ENCODE measurements at regions not wholly inside any gene's neighbourhood (a gene's known extent, or its start where the extent isn't known, plus 50 kb on each side); places are given as distances from the start of the nearest gene placed in this dataset.
"Not testable (repeated sequence)": the region's sequence is repeated elsewhere in the genome, so short reads cannot be mapped to it uniquely, and the experiment has no call there.

DNA sequence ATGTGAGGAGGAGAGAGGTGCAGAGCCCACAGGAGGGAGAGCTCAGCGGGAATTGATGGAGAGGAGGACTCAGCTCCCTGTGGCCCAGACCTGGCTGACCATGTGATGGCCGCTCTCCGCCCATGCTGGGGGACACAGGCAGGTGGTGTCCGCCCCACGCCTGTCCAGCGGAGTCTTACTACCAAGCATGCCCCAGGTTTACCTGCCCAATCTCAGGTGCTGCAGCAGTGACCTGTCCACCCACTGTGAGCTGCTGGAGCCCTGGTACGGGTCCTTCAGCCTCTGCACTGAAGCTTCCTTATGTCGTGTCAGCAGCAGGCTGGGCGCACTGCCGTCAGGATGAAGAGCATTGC is 170.8 kb downstream of the RTP5 start:
- H3K4me3 ChIP-seq (ENCODE audit: low read length): no peak overlapping the region
- no peak for TF ChIP-seq ZNF274 (IDR thresholded peaks at IDR 0.05; ENCODE audit: low read depth, low read length)

DNA sequence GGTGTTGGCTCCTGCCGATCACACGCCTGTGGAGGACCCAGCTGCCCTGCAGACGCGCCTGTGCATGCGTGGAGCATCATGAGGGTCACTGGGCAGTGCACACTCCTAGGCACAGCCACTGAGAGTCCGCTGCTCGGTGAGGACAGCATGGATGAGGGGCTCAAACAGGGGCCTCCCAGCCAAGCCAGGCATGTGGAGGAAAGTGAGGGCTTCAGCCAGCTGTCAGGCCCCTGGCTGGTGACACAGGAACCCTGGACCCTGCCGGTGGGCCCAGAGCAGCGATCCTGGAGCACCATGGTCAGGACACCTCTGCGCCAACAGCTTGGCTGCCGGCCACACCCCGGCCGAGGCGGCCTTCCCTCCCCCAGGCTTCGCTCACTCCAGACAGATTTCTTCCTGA is 171.2 kb downstream of the RTP5 start:
- no peak for TF ChIP-seq ZNF274 (IDR thresholded peaks at IDR 0.05; ENCODE audit: low read depth, low read length)
- H3K4me3 ChIP-seq (ENCODE audit: low read length): no peak overlapping the region

DNA sequence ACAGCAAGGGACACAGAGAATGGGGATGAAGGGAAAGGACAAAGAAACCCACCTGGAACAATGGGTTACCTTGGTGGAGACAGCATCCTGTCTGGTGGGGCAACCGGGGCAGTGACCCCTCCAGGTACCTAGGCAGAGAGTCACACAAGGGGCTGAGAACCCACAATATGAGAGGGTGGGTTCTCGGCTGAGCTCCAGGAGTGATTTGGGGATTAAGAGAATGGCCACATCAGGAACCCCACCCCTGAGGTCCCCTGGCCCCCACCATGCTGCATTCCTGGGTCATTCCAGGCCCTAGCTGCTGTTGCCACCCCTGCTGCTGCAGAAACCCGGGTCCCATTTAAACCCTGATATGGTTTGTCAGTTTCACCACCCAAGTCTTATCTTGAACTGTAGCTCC is 172.3 kb downstream of the RTP5 start:
- H3K4me3 ChIP-seq (ENCODE audit: low read length): no peak overlapping the region
- TF ChIP-seq ZNF274 (IDR thresholded peaks at IDR 0.05; ENCODE audit: low read depth, low read length): no peak

DNA sequence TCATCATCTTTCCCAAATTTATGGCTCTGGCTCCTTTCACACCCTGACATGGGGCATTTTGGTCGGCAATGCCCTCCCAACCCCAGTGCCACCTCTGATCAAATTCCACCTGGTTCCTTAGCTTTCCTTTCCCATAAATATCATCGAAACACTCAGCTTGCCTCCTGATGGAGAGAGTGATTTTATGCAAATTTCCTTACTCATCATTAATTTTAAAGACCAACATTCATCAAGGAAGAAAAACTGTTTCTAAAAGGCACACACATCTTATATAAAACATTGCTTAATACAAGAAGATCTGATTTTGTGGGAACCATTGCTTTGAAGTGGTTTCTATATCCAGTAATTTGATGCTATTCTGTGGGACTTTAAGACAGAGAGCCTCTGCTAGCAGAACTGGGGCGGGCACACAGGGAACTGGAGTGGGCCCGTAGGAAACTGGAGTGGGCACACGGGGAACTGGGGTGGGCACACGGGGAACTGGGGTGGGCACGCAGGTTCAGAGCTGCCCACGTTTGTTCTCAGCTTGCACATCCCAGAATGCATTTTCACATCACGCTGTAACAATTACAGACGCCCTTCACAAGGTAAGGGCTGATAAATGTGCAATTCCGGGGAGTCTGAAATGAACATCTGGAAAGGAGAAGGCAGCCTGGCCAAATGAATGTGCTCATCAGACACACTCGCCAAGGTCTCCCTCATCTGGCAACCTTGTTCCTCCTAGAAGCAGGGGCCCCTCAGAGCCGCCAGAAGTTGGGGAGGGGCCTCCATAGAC is 174.2 kb downstream of the RTP5 start:
- no peak overlapping the region for H3K4me3 ChIP-seq (ENCODE audit: low read length)
- no peak for TF ChIP-seq ZNF274 (IDR thresholded peaks at IDR 0.05; ENCODE audit: low read depth, low read length)

DNA sequence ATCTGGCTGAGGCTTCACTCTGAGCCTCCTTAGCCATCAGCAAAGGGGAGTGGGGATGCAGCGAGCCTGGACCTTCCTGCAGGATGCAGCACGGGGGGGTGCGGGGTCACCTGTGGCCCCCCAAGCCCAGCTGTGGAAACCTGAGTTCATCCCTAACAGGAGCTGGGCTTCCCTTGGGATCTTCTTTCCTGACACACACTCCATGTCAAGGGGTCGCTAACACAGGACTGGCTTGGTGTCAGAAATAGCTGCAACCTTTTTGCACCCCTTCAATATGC is 174.7 kb downstream of the RTP5 start:
- TF ChIP-seq ZNF274 (IDR thresholded peaks at IDR 0.05; ENCODE audit: low read depth, low read length): no peak

DNA sequence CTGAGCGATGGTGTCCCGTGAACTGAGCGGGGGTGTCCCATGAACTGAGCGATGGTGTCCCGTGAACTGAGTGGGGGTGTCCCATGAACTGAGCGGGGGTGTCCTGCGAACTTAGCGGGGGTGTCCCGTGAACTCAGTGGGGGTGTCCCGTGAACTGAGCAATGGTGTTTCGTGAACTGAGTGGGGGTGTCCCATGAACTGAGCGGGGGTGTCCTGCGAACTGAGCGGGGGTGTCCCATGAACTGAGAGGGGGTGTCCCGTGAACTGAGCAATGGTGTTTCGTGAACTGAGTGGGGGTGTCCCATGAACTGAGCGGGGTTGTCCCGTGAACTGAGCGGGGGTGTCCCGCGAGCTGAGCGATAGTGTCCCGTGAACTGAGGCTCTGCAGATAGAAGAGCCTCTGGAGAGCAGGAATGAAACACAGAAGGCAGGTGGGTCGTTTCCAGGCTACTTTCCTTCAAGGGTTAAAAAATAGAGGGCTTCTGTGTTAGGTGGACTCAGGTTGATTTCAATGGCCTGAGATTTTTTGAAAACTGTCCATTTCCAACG is 176.1 kb downstream of the RTP5 start:
- not testable (repeated sequence) for H3K4me3 ChIP-seq (ENCODE audit: low read length)

More for the DNA sequence above, 174.7 kb downstream of the RTP5 start:
- H3K4me3 ChIP-seq (ENCODE audit: low read length): no peak overlapping the region

DNA sequence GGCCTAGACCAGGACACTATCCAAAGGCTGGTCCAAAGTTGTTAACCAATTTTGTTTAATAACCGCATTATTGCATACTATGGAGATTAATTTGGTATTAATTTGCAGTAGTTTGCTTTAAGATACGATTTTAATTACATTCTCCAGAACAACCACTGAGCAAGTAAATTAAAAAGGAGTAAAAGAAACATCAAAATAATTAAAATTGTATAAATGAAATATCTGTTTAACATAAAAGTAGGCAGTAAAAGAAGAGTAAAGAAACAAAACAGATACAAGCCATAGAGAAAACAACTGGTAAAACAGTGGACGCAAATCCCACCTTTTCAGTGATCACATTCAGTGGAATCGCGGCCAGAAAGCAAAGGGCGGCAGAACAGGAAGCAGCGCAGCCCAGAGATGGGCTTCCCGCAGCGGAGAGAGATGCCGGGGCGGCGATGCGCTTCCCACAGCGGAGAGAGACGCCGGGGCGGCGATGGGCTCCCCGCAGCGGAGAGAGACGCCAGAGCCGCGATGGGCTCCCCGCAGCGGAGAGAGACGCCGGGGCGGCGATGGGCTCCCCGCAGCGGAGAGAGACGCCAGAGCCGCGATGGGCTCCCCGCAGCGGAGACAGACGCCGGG is 176.8 kb downstream of the RTP5 start:
- no peak for TF ChIP-seq ZNF274 (IDR thresholded peaks at IDR 0.05; ENCODE audit: low read depth, low read length)
- H3K4me3 ChIP-seq (ENCODE audit: low read length): no peak overlapping the region

DNA sequence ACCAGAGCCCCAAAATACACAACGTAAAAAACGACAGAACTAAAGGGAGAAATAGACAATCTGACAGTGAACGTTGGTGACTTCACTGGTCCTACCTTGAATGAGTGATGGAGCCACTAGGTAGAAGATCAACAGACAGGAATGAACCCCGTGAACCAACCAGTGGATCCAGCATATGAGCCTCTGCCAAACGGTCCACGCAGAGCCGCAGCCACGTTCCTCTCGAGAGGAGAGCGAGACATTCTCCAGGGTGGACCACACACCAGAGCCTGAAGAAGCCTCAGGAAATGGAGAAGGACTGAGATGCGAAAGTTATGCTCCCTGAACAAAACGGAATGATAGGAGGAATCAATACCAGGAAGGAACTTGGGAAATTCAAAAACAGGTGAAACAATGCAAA is 178.4 kb downstream of the RTP5 start:
- no peak for TF ChIP-seq ZNF274 (IDR thresholded peaks at IDR 0.05; ENCODE audit: low read depth, low read length)
- H3K4me3 ChIP-seq (ENCODE audit: low read length): no peak overlapping the region

DNA sequence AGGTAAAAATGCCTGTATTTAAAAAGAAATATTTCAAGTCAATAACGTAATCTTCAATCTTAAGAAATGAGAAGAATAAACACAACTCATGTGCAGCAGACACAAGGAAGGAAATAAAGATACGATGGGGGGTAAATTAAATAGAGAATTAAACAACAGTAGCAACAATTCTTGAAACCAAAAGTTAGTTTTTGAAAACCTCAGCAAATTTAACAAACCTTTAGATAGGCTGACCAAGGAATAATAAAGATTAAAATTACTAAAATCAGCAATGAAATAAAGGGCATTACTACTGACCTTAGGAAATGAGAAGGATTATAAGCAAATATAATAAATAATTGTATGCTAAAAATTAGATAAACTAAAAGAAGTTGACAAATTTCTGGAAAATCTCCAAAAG is 178.9 kb downstream of the RTP5 start:
- no peak overlapping the region for H3K4me3 ChIP-seq (ENCODE audit: low read length)
- no peak for TF ChIP-seq ZNF274 (IDR thresholded peaks at IDR 0.05; ENCODE audit: low read depth, low read length)

DNA sequence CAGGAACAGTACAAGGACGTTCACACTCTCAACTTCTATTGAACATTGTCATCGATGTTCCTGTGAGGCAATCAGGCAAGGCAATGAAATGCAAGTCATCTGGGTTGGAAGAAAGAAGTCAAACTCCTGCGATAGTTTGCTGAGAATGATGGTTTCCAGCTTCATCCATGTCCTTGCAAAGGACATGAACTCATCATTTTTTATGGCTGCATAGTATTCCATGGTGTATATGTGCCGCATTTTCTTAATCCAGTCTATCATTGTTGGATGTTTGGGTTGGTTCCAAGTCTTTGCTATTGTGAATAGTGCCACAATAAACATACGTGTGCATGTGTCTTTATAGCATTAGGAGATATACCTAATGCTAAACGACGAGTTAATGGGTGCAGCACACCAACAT is 180.0 kb downstream of the RTP5 start:
- not testable (repeated sequence) for H3K4me3 ChIP-seq (ENCODE audit: low read length)

DNA sequence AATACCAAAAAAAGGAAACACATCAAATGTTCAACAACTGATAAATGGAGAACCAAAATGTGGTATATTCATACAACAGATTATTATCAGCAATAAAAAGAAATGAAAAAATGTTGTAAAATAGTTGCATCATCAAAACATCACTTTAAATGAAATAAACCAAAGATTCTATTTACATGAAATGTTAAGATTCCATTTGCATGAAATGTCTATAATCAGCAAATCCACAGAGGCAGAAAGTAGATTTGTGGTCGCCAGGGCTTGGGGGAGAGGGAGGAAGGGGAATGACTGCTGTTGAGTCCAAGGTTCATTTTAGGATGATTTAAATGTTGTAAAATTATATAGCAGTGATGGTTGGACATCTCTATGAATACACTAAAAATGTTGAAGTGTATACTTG is 181.9 kb downstream of the RTP5 start:
- TF ChIP-seq ZNF274 (IDR thresholded peaks at IDR 0.05; ENCODE audit: low read depth, low read length): no peak
- H3K4me3 ChIP-seq (ENCODE audit: low read length): no peak overlapping the region

DNA sequence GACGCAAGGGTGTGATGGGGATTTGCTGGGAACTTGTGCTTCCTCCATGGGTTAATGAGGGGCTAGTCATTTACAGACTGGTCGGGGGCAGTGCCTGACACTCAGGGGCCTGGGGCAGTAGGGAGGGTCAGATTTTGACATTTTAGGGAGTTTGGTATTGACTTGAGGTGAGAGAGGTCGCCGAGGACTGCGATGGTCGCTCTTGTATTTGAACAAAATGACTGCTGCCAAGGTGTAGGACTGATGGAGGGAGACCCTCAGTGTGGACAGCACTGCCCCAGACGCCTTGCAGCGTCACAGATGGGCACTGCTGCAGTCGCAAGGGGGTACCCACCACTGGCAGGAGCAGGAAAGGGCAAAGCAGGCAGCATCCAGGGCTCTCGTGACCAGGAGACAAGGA is 182.9 kb downstream of the RTP5 start:
- no peak for TF ChIP-seq ZNF274 (IDR thresholded peaks at IDR 0.05; ENCODE audit: low read depth, low read length)

DNA sequence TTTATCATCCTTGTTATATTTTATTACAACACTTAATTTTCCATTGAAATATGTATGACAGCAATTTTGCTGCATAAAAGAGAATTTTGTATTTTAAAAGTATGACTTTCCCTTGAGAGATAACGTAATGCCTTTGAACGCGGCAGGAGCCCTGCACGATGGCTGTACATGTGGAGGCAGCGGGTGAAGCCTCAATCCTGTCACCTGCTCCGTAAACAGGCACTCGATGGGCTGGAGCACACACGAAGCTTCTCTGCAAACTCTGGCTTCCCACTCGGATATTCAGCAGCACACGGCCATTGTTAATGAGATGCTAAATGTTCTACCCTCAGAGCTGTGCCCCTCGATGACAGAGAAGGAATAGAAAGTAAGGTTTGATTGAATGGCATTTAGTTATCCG is 184.4 kb downstream of the RTP5 start:
- no peak for TF ChIP-seq ZNF274 (IDR thresholded peaks at IDR 0.05; ENCODE audit: low read depth, low read length)
- H3K4me3 ChIP-seq (ENCODE audit: low read length): no peak overlapping the region

More for the DNA sequence above, 182.9 kb downstream of the RTP5 start:
- H3K4me3 ChIP-seq (ENCODE audit: low read length): no peak overlapping the region

DNA sequence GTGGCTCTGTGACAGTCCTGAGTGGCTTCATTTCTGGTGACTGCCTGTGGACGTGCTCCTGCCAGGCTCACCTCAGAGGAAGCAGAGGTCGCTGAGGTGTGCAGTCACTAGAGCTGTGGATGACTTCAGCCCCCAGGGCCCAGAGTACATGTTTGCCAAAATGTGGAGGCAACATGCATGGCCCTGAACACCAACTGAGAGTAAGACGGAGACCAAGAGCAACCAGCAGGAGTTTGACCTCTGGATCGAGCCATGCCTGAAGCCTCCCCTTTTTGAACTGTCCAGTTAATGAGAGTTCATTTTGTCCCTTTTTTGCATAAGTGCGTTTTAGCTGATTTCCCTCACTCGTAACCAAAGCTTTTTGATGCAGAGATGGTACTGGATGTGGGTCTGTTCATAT is 184.9 kb downstream of the RTP5 start:
- no peak overlapping the region for H3K4me3 ChIP-seq (ENCODE audit: low read length)
- TF ChIP-seq ZNF274 (IDR thresholded peaks at IDR 0.05; ENCODE audit: low read depth, low read length): no peak

DNA sequence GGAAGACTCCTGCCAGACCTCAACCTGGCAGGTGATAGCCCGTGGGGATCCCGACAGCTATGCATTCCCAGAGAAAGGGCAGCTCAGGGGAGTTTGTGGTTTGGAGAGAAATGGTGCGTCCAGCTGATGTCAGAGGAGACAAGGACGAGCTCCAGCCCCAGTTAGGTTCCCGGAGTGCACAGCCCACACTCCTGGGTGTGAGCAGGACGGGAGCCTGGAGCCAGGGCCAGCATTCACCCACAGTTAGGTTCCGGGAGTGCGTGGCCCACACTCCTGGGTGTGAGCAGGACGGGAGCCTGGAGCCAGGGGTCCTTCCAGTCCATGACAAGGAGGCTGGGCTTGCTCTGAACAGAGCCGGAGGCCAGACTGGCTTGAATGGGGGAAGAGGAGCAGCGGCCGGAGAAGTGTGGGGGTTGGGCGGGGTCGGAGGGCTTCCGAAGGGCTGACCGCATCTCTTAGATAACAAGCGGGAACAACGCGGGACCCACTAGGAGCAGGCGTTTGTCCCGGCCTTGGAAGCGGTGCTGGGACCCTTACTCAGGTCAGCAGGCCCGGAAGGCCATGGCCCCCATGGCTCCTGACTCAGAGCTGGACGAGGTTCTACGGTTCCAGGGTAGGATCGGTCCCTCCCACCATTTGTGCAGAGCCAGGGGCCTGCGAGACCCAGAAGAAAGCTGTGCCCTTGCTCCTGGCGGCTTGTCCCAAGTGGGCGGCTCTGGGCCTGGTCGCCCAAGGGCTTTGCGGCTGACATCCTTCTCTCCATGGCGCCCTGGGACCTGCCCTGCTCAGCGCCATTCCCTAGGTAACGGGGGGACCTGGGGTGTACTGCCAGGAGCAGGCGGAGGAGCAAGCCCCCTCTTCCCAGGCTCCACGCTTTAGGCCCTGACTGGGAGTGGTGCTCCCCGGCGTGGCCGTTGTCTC is 185.6 kb downstream of the RTP5 start:
- no peak for TF ChIP-seq ZNF274 (IDR thresholded peaks at IDR 0.05; ENCODE audit: low read depth, low read length)
- no peak overlapping the region for H3K4me3 ChIP-seq (ENCODE audit: low read length)

All from GM08714 (cell line).